ENCODE measurements at regions not wholly inside any gene's neighbourhood (a gene's known extent, or its start where the extent isn't known, plus 50 kb on each side); places are given as distances from the start of the nearest gene placed in this dataset.

DNA sequence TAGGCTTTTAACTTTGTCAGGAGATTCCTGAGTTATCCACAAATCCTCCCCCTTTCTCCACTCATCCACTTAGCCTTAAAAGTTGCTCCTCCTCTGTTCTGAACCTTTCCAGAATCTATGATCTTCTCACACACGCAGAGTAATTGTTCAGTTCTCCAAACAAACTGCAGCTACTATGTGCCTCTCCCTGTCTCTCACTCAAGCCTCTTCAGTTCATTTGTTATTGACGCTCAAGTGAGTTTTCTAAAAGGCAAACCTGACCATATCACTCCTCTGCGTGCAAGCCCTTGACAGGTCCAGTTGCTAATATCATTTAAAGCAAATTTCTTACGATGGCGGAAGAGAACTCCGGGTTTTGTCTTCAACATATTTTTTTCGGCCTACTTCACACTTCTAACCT lies 1169.7 kb upstream of the TENM4 start:
- TF ChIP-seq, protein P1, sequence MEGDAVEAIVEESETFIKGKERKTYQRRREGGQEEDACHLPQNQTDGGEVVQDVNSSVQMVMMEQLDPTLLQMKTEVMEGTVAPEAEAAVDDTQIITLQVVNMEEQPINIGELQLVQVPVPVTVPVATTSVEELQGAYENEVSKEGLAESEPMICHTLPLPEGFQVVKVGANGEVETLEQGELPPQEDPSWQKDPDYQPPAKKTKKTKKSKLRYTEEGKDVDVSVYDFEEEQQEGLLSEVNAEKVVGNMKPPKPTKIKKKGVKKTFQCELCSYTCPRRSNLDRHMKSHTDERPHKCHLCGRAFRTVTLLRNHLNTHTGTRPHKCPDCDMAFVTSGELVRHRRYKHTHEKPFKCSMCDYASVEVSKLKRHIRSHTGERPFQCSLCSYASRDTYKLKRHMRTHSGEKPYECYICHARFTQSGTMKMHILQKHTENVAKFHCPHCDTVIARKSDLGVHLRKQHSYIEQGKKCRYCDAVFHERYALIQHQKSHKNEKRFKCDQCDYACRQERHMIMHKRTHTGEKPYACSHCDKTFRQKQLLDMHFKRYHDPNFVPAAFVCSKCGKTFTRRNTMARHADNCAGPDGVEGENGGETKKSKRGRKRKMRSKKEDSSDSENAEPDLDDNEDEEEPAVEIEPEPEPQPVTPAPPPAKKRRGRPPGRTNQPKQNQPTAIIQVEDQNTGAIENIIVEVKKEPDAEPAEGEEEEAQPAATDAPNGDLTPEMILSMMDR (conservative IDR thresholded peaks at IDR 0.05; ENCODE audit: low read length): no peak
- TF ChIP-seq EZH2phosphoT487 (IDR thresholded peaks at IDR 0.05; ENCODE audit: borderline replicate concordance, low read depth, low read length): no peak
